Adrenal gland (tissue), 9 donors: ENCODE measurements at regions not wholly inside any gene's neighbourhood (a gene's known extent, or its start where the extent isn't known, plus 50 kb on each side); places are given as distances from the start of the nearest gene placed in this dataset.
A peak's percentile ranks its signal among the peaks of the same experiment; 100 is the strongest.

ENCODE experiments used
- DNase-seq, 7 donors: peaks; one replicate each; pipeline ENCODE4 v3.0.0-alpha.2; 2019 to 2020
- H3K27ac ChIP-seq, 5 donors: fragments of 200-600 bp; sonication (generic) in 4 of 5; 1 replicate in 3 of 5; 2 replicates in 2 of 5; pipeline versions ENCODE4 v1.5.1 to v1.8.0; 2016 to 2020; ENCODE audit warnings: mild to moderate bottlenecking in 1 of 5
- H3K27me3 ChIP-seq: fragments of 200-600 bp; 2 replicates; pipeline ENCODE4 v1.8.0; 2021
- H3K36me3 ChIP-seq, 2 donors: fragments of 200-600 bp; replicated peaks in 1 of 2; 1 replicate in 1 of 2; 2 replicates in 1 of 2; pipeline versions ENCODE4 v1.5.1 to v1.8.0; 2018 to 2022
- H3K4me1 ChIP-seq, 2 donors: fragments of 200-600 bp; replicated peaks in 1 of 2; 1 replicate in 1 of 2; 2 replicates in 1 of 2; pipeline versions ENCODE4 v1.5.1 to v1.8.0; 2018 to 2021
- H3K4me3 ChIP-seq, 4 donors: fragments of 200-600 bp; sonication (generic) in 3 of 4; one replicate each; pipeline ENCODE4 v1.5.1; 2016 to 2018
- H3K9me3 ChIP-seq, 3 donors: fragments of 200-600 bp; sonication (generic) in 1 of 3; replicated peaks in 1 of 3; 1 replicate in 2 of 3; 2 replicates in 1 of 3; pipeline versions ENCODE4 v1.5.1 to v1.8.0; 2016 to 2021
- CTCF ChIP-seq, 6 experiments: fragments of 450-650 bp in 4 of 6; fragments of 200-600 bp in 2 of 6; sonication (generic) in 1 of 6; IDR thresholded peaks; 1 replicate in 5 of 6; 2 replicates in 1 of 6; pipeline versions ENCODE4 v1.5.1 to v1.8.0; 2016 to 2021; ENCODE audit warnings: antibody characterized with exemption in 6 of 6, mild to moderate bottlenecking in 2 of 6, moderate library complexity in 1 of 6
- POLR2A ChIP-seq, 2 donors: fragments of 450-650 bp; IDR thresholded peaks; one replicate each; pipeline ENCODE4 v1.6.1; 2017; ENCODE audit warnings: antibody characterized with exemption in 2 of 2, mild to moderate bottlenecking in 2 of 2, moderate library complexity in 1 of 2
- WGBS, 4 donors: extraction: QIAGEN DNeasy Blood & Tissue Kit in 2 of 4; methylation state at CpG; one replicate each; pipeline versions ENCODE4 v1.1.5 to v1.1.7; 2013 to 2017; 5-methylcytosine and 5-hydroxymethylcytosine counted together
- intact Hi-C, 2 donors: fragments of 100-400 bp; cut with DNase I; formaldehyde crosslinking; loops; one replicate each; pipeline versions ENCODE4 v1.14.1 to v1.15.0; 2022 to 2023
- donor health status: healthy with polysubstance abuse.
- donor health status: Bipolar disorder and iron deficiency.
- donor health status: DM: yes; HTN: yes; CAD: no.
- donor health status: DM: no; HTN: no; CAD: no.
- donor health status: DM: no; HTN: no; CAD: no.

- intact Hi-C loops = no loop called here
- DNase-seq = no peak
- 94 to 98% (median 97%) methylated on average over 3 of the region's 3 CpGs for WGBS, 4 donors
- no peak overlapping the region for H3K4me3 ChIP-seq
- H3K9me3 ChIP-seq = no peaks in the 10 kb centered on the region
- no peak overlapping the region for H3K27ac ChIP-seq
- H3K4me1 ChIP-seq = no peaks in the 10 kb centered on the region
- H3K36me3 ChIP-seq = no peaks in the 10 kb centered on the region
- TF ChIP-seq POLR2A (IDR thresholded peaks at IDR 0.05) (no peak), CTCF (IDR thresholded peaks at IDR 0.05) (no peak)
- H3K27me3 ChIP-seq = no peaks in the 10 kb centered on the region
These were observed 217.3 kb upstream of the SDK2 start for GRCh38 chr17:73861543-73861942.

DNA sequence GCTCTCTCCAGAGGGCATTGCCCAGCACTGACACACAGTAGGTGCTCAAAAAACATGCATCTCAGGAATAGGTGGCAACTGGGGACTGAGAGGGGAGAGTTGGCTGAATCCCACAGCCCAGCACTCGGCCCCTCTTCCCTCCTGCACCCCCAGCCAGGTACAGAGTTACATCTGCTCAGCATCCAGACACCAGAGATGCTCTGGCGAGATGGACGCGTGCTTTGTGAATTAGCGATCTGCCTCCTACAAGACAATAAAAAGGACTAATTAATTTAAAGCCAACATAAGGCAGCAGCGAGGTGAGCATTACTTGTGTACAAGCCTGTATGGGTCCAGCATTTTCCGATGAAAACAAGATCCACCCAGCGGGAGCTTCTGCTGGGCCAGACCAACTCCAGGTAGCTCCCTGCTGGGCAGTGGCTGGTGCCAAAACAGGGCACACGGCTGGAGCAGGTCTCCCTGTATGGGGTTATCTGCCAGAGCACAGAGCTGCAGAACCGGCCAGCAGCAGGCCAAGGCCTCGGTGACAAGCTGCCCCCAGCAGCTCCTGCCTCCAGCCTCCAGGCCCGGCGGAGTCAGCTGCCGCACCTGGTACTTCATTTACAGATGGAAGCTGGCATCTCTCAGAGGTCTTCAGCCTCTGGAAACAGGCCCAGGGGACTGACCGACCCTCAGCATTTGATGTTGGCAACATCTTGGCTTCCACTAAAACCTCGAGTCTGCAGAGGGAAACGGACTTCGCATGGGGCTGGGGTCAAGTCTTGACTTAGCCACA, 219.7 kb upstream of the SDK2 start:
- no peaks in the 10 kb centered on the region for H3K4me1 ChIP-seq
- TF ChIP-seq CTCF (IDR thresholded peaks at IDR 0.05) (no peak), POLR2A (IDR thresholded peaks at IDR 0.05) (no peak)
- H3K9me3 ChIP-seq = no peaks in the 10 kb centered on the region
- WGBS, 4 donors = 82 to 96% (median 86%) methylated on average over 7 to 18 of the region's 18 CpGs
- no peaks in the 10 kb centered on the region for H3K27me3 ChIP-seq
- peak in 1 of 7 donors; percentile 55 for DNase-seq
- no peak overlapping the region for H3K4me3 ChIP-seq
- H3K36me3 ChIP-seq = no peaks in the 10 kb centered on the region
- no peak overlapping the region for H3K27ac ChIP-seq
- intact Hi-C loops = no loop called here

DNA sequence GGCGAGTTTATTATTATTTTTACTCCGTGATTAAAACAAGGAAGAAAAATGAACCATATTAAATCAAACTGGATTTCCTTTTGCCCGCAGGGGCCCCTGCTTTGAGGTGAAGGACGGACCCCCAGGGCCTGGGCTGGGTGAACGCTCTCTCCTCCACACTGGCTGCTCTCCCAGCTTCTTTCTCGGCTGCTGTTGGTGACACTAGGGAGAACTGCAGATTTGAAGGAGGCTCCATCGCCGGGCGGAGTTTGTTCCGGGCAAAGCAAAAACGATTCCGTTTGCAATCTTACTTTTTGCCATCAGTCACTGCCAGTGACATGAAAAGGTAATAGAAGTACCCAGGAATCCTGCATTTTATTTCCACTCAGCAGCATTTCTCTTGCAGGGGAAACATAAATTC, 221.6 kb upstream of the SDK2 start:
- WGBS, 4 donors = 69 to 74% (median 71%) methylated on average over 12 of the region's 12 CpGs

GRCh38 chr17:73867056-73867455, 222.8 kb upstream of the SDK2 start:
- no peak overlapping the region for H3K4me3 ChIP-seq
- whole genome bisulfite sequencing, 4 donors = 75 to 82% (median 81%) methylated on average over 12 of the region's 12 CpGs
- H3K4me1 ChIP-seq = no peaks in the 10 kb centered on the region
- H3K27me3 ChIP-seq = no peaks in the 10 kb centered on the region
- DNase-seq = no peak
- no peak overlapping the region for H3K27ac ChIP-seq
- H3K9me3 ChIP-seq = no peaks in the 10 kb centered on the region
- TF ChIP-seq CTCF (IDR thresholded peaks at IDR 0.05) (no peak), POLR2A (IDR thresholded peaks at IDR 0.05) (no peak)
- no peaks in the 10 kb centered on the region for H3K36me3 ChIP-seq
- intact Hi-C loops = no loop called here

More for the DNA sequence above, 221.6 kb upstream of the SDK2 start:
- no peaks in the 10 kb centered on the region for H3K27me3 ChIP-seq
- TF ChIP-seq POLR2A (IDR thresholded peaks at IDR 0.05) (no peak), CTCF (IDR thresholded peaks at IDR 0.05) (no peak)
- no peak for DNase-seq
- no peaks in the 10 kb centered on the region for H3K36me3 ChIP-seq
- H3K4me3 ChIP-seq = no peak overlapping the region
- no peaks in the 10 kb centered on the region for H3K4me1 ChIP-seq
- intact Hi-C loops = no loop called here
- H3K27ac ChIP-seq = no peak overlapping the region
- H3K9me3 ChIP-seq = no peaks in the 10 kb centered on the region
